Forelimb muscle (tissue), 1 donor: ENCODE measurements at regions not wholly inside any gene's neighbourhood (a gene's known extent, or its start where the extent isn't known, plus 50 kb on each side); places are given as distances from the start of the nearest gene placed in this dataset.
"Not testable (repeated sequence)": the region's sequence is repeated elsewhere in the genome, so short reads cannot be mapped to it uniquely, and the experiment has no call there.

Experiments used
- DNase-seq: peaks from one replicate; pipeline ENCODE4 v3.0.0-alpha.2; 2013; ENCODE audit warnings: low read depth

DNA sequence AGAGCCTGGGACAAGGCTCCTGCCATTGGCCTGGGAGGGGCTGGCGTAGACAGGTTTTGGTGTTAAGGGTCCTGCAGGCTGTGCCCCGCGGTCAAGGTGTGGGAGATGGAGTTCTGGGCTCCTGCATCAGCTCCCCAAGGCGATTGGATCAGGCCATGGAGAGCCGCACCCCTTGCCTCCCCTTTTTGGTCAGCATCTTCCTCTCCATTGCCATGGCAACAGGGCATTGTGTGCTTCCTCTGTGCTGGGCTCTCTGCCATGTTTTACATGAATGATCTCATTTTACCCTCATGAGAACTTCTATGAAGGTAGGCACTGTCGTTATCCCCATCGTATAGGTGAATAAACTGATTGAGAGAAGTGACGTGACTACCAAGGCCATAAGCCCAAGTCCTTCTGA lies 344.3 kb upstream of the CLINT1 start:
- DNase-seq, result no peak

- DNase-seq, result no peak
Observed at GRCh38 chr5:158202801-158203200, 343.9 kb upstream of the CLINT1 start.

- DNase-seq, result no peak
Observed at GRCh38 chr5:158200619-158201018, 341.7 kb upstream of the CLINT1 start.

DNA sequence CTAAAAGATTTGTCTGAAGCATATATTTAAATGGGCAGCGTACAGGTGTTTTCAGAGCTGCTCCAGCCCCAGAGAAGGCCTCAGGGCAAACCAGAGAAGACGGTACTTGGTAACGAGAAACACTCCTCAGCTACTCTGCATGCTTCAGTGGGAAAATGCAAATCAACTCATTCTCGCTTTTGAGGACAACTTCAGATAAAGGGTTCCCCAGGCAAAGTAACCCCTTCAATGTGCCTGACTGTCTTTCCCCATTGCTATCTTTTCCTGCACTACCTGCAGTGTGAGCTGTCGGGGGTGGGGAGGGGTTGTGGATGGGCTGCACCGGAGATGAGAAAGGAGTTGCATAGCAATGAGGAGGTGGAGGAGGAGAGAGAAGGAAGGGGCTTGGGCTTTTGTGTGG lies 339.7 kb upstream of the CLINT1 start:
- DNase-seq, result no peak

DNA sequence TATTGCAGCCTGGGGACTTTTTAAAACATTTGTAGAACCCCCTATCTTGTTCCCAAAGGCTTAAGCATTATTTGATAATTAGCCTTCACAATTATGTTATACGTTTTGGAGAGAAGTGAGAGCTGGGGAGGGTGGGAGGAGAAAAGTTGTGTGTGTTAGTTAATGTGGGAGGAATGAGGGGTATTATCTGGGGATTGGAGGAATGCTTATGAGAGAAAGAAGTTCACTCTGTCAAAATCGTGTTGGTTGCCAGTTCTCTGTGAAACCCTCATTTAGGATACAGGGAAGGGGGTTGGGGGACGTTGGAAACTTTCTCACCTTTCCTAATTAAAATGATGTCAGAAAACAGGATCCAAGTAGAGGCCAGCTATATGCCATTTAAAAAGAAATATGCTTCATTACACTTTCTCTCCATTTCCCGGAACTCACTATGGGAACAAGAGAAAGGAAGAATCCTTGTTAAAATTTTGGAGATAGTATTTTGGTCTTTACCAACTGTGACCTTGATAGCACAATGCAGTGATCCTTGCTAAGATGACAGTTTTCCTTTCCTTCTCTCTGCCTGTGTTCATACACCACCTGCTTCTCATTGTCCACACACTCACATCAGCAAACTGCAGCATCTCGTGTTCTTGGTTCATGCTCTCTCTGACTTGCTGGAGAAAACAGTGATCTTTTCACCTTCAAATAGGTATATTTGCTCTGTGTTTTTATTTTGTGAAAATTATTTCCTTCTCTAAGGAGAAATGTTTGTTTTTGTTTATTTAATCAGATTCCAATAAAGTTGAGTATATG lies 336.7 kb upstream of the CLINT1 start:
- no peak for DNase-seq

GRCh38 chr5:158194561-158194976 lies 335.6 kb upstream of the CLINT1 start:
- peak; percentile 66 for DNase-seq

GRCh38 chr5:158193395-158193794 lies 334.4 kb upstream of the CLINT1 start:
- not testable (repeated sequence) for DNase-seq

DNA sequence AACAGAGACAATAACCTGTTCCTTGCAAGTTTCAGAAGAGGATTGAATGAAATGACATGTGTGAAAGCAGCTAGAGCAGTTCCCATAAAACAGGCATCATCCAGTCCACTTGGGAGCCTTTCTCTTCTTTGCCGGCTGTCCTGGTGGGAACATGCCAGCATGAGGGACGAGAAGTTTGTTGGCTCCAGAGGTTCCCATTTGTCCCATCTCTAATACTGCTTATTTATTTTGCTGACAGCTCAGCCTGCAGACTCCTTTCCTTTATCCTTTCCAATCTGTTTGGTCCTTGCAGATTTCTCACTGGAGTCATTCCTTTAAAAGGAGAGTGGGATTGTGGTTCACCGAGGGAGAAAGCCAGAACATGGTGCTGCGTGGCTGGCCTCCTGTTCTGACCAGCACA lies 321.5 kb upstream of the CLINT1 start:
- DNase-seq, result no peak

GRCh38 chr5:158179271-158179670 lies 320.3 kb upstream of the CLINT1 start:
- DNase-seq, result no peak

GRCh38 chr5:158178535-158178934 lies 319.6 kb upstream of the CLINT1 start:
- no peak for DNase-seq

DNA sequence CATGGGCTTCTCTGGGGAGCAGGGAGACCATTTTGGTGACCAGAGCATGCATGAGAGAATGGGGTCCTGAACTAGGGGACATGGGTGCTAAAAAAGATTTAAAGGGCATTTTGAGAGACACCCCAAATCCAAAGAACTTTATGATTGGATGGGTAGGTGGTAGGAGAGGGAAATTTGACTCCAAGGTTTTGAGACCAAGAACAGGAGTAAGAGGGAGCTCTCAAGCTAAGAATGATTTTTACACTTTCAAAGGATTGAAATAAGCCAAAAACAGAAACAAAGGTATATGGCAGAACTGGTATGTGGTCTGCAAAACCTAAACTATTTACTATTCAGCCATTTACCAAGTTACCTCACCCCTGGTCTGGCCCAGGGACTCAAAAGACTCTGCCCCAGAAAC lies 318.2 kb upstream of the CLINT1 start:
- no peak for DNase-seq

- no peak for DNase-seq
Observed at GRCh38 chr5:158175934-158176481, 317.1 kb upstream of the CLINT1 start.

DNA sequence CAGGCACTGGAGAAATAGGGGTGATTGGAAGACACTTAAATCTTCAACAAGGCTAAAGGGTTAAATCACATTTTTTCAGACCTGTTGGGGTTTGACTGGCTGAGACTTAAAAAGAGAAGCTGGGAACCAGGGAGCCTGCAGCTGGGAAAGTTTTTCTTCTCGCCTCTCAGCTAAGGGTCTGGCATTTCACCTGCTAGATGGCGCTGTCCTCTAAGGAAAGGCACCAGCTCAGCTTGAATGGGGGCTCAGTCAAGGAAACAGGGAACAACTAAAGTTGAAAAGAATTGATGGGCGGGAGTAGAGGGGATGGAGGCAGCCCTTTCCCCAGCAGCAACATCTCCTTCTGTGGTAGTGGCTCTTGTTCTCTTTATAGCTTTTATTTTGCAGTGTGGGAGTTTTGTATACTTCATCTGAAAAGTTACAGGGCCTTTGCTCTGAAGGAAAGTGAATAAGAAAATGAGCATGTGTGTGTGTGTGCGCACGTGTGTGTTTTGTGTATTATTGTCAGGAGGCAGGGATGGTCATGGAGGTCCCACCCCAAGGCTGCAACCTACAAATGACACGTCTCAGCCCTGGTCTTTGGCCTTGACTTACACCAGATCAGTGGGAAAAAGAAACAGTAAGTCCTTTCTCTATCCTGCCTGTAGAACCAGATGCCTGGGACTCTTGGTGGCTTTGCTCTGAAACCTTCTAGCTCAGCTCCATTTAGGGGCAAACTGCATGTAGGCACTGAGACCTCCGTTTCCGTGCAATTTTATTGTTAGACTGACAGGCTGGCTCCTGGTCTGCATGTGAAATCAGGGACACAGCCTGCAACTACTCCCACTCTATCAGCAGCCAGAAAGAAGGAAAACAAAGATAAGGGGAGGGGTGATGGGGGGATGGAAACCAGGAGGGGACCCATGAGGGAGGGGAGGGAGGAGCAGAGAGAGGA lies 316.2 kb upstream of the CLINT1 start:
- peak; percentile 80 for DNase-seq

GRCh38 chr5:158174026-158174425 lies 315.1 kb upstream of the CLINT1 start:
- no peak for DNase-seq

- no peak for DNase-seq
Observed at GRCh38 chr5:158172005-158172404, 313.1 kb upstream of the CLINT1 start.

- no peak for DNase-seq
Observed at GRCh38 chr5:158170534-158170933, 311.6 kb upstream of the CLINT1 start.

GRCh38 chr5:158170060-158170459 lies 311.1 kb upstream of the CLINT1 start:
- DNase-seq, result no peak

DNA sequence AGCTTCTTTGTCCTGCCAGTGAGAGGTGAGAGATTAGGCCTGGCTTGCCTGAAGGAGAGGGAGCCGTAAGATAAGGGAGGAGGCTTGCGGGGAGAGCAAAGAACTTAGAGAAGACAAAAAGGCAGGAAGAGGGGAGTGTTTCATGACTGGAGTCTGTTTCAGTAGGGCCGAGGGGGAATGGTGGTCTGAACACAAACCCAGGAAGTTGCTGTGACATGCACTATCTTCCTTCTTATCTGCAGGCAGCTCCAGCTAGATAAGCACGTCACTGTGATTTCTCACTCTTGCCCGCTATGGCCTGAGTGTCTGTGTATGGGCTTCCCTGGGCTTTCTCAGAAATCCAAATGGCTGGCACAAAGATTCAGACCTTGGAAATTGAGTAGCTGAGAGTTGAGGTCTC lies 307.5 kb upstream of the CLINT1 start:
- no peak for DNase-seq

- no peak for DNase-seq
Observed at GRCh38 chr5:158165647-158166046, 306.7 kb upstream of the CLINT1 start.

DNA sequence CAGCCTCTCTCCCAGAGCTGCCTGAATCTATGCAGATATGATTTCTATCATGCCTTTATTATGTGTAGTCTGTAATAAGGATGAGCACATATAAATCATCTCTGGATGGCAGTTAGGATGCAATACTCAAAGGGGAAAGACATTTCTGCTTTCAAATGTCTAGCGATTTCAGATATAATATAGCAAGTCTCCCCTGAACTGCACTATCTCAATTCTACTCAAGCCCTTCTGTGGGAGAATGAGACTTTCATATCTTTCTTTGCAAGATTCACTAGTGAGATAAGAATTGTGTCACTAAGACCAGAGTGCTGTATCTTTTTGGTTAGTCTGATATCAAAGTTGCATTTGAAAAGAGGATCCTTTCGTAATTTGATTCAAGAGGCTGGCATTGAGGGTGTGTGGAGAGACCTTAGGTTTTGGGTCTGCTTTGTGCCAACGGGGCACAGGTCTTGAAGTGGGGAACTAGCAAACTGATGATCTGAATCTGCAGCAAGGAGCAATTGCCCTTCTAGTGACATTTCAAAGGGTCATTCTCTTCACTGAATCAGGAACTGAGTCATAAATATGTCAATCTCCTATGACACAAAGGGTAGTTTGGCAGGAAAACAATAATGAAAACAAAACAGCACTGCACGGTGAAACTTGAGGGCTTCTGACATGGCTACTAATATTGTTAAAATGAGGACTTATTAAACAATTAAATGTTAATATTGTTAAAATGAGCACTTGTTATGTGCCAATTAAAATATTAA lies 305.5 kb upstream of the CLINT1 start:
- DNase-seq, result no peak

GRCh38 chr5:158163451-158164295 lies 304.7 kb upstream of the CLINT1 start:
- DNase-seq, result no peak
